Endothelial cell (in vitro differentiated cells): ENCODE measurements at regions not wholly inside any gene's neighbourhood (a gene's known extent, or its start where the extent isn't known, plus 50 kb on each side); places are given as distances from the start of the nearest gene placed in this dataset.

ENCODE experiments used
- DNase-seq: peaks from one replicate; pipeline ENCODE4 v3.0.0; 2021; ENCODE audit warnings: low spot score
- H3K27ac Mint-ChIP-seq: one replicate; pipeline ENCODE4 v1.8.0; 2021; ENCODE audit warnings: mixed read lengths, inconsistent platforms; ENCODE audit not compliant: unreplicated experiment
- H3K27me3 Mint-ChIP-seq: one replicate; pipeline ENCODE4 v1.8.0; 2021; ENCODE audit warnings: mild to moderate bottlenecking, moderate library complexity, mixed read lengths, inconsistent platforms; ENCODE audit not compliant: unreplicated experiment
- H3K36me3 Mint-ChIP-seq: one replicate; pipeline ENCODE4 v1.8.0; 2021; ENCODE audit warnings: mild to moderate bottlenecking, low read depth, mixed read lengths, inconsistent platforms; ENCODE audit not compliant: unreplicated experiment
- H3K4me1 Mint-ChIP-seq: one replicate; pipeline ENCODE4 v1.8.0; 2021; ENCODE audit warnings: mild to moderate bottlenecking, mixed read lengths, inconsistent platforms; ENCODE audit not compliant: unreplicated experiment
- H3K4me3 Mint-ChIP-seq: one replicate; pipeline ENCODE4 v1.8.0; 2021; ENCODE audit warnings: mild to moderate bottlenecking, mixed read lengths, inconsistent platforms; ENCODE audit not compliant: unreplicated experiment
- H3K9me3 Mint-ChIP-seq: one replicate; pipeline ENCODE4 v1.8.0; 2021; ENCODE audit warnings: mixed read lengths, inconsistent platforms; ENCODE audit not compliant: unreplicated experiment
- TF ChIP-seq, protein P1 (sequence below): fragments of 200-600 bp; sonication (generic); IDR thresholded peaks from one replicate; pipeline ENCODE4 v1.5.0; 2021; ENCODE audit warnings: antibody characterized with exemption; ENCODE audit not compliant: unreplicated experiment

DNA sequence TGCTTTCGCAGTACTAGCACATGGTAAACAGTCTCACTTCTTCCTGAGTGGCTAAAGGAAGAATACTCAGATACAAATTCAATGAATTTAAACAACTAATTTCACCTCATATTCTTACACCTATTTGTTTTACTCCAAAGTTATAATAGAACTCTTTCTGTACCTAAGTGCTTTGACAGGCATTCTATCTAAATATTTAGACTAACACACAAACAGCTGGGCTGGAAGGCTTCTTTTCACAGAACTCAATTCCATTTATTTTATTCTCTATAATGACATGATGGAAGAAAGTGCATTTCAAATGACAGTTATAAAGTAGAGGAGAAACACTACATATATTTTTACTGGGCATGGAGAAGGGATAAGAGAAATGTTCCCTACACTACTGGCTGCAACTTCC is 384.9 kb upstream of the SPTLC3 start:
- TF ChIP-seq, protein P1, sequence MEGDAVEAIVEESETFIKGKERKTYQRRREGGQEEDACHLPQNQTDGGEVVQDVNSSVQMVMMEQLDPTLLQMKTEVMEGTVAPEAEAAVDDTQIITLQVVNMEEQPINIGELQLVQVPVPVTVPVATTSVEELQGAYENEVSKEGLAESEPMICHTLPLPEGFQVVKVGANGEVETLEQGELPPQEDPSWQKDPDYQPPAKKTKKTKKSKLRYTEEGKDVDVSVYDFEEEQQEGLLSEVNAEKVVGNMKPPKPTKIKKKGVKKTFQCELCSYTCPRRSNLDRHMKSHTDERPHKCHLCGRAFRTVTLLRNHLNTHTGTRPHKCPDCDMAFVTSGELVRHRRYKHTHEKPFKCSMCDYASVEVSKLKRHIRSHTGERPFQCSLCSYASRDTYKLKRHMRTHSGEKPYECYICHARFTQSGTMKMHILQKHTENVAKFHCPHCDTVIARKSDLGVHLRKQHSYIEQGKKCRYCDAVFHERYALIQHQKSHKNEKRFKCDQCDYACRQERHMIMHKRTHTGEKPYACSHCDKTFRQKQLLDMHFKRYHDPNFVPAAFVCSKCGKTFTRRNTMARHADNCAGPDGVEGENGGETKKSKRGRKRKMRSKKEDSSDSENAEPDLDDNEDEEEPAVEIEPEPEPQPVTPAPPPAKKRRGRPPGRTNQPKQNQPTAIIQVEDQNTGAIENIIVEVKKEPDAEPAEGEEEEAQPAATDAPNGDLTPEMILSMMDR = no peak
- Mint-ChIP-seq H3K4me1 (no peaks in the 10 kb centered on the region), H3K4me3 (no peak overlapping the region), H3K27me3 (no peaks in the 10 kb centered on the region), H3K27ac (no peak overlapping the region), H3K9me3 (no peaks in the 10 kb centered on the region), H3K36me3 (no peaks in the 10 kb centered on the region)
- DNase-seq = no peak

DNA sequence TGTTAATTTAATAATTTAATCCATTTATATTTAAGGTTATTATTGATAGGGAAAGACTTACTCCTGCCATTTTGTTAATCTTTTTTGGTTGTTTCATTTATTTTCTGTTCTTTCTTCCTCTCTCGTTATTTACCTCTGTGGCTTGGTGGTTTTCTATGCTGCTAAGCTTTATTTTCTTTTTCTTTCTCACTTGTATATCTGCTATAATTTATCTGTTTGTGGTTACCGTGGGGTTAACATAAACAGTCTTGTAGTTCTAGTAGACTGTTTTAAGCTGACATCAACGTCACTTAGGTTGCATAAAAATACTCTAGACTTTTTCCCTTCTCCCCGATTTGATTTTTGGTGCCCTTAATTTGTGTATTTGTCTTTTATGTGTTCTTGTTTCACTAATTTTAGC is 381.3 kb upstream of the SPTLC3 start:
- TF ChIP-seq, protein P1 = no peak
- no peaks in the 10 kb centered on the region for H3K9me3 Mint-ChIP-seq

DNA sequence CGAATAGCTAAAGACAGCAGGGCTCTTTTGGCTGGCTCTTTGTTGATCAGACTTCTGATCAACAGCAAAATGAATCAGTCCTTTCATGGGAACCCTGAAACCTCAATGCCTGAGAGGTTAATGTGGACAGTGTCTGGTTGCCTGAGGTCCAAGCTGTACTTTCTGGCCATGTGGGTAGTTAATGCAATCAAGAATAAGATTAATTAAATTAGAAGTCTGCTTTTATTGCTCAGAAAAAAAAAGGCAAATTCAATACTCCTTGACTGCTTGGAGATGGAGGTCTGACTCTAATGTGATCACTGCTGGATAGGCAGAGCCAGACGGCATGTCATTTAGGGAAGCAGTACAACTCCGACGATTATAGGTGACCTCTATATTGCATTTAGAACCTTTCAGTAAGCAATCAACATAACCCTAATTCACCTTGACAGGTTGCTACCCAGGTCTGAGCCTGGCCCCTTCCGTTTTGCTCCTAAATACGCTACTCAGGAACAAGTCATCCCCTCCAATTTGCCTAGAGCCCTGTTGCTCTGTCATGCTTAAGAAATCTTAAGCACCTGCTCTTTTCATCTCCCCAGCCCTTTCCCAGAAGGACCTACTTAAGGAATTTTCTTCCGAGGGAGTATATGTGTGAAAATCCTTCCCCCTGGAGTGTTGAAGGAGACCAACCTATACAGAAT is 370.0 kb upstream of the SPTLC3 start:
- TF ChIP-seq, protein P1 = no peak
- H3K27me3 Mint-ChIP-seq = no peaks in the 10 kb centered on the region
- no peaks in the 10 kb centered on the region for H3K36me3 Mint-ChIP-seq
- H3K9me3 Mint-ChIP-seq = no peaks in the 10 kb centered on the region
- no peak for DNase-seq
- H3K27ac Mint-ChIP-seq = no peak overlapping the region
- H3K4me3 Mint-ChIP-seq = no peak overlapping the region
- H3K4me1 Mint-ChIP-seq = no peaks in the 10 kb centered on the region

More for the DNA sequence above, 381.3 kb upstream of the SPTLC3 start:
- Mint-ChIP-seq H3K27me3 (no peaks in the 10 kb centered on the region), H3K27ac (no peak overlapping the region), H3K4me1 (no peaks in the 10 kb centered on the region), H3K4me3 (no peak overlapping the region), H3K36me3 (no peaks in the 10 kb centered on the region)
- DNase-seq = no peak

DNA sequence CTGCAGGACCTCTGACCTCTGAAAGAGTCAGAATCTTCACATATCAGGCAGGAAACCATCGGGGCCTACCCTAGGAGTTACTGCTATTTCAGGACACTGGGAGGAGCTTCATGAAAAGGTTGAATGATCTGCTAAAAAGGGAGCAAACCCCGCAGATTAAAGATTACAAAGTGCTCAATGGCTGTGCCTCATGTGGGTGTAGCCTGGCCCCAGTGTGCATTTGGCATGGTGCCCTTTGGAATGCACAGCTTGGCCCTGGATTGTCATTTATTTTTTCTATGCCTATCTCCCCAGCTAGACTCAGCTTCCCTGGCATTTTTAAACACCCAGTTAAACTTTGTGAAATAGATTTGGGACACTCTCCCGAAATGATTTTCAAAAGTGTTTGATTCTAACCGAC is 368.5 kb upstream of the SPTLC3 start:
- Mint-ChIP-seq H3K4me1 (no peaks in the 10 kb centered on the region), H3K27ac (no peak overlapping the region), H3K27me3 (no peaks in the 10 kb centered on the region), H3K36me3 (no peaks in the 10 kb centered on the region), H3K9me3 (no peaks in the 10 kb centered on the region), H3K4me3 (no peak overlapping the region)
- no peak for DNase-seq
- TF ChIP-seq, protein P1 = no peak

DNA sequence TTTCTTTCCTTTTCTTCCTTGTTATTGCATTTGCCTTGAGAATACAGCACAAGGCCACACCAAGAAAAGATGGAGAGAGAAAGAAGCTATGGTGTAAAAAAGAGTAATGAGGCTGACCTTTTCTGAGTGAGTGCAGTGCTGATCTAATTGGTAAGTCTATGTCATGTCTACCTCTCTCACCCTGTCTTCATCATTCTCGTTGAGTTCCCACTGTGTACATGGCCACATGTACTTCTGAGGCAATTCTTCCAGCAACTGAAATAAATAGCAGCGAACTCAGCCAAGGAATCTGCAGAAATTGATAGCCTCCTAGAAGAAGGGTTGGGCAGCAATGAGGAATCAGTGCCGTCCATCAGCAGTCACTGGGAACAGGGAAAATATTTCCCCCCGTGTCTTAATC is 367.2 kb upstream of the SPTLC3 start:
- Mint-ChIP-seq H3K4me3 (no peak overlapping the region), H3K4me1 (no peaks in the 10 kb centered on the region), H3K27ac (no peak overlapping the region), H3K36me3 (no peaks in the 10 kb centered on the region), H3K27me3 (no peaks in the 10 kb centered on the region), H3K9me3 (no peaks in the 10 kb centered on the region)
- no peak for DNase-seq
- TF ChIP-seq, protein P1 = no peak
